Bronchial epithelial cell (primary cell): ENCODE measurements at regions not wholly inside any gene's neighbourhood (a gene's known extent, or its start where the extent isn't known, plus 50 kb on each side); places are given as distances from the start of the nearest gene placed in this dataset.

Experiments used
- DNase-seq: peaks from one replicate; pipeline ENCODE4 v3.0.0-alpha.2; 2010; ENCODE audit warnings: low read depth
- FAIRE-seq: peaks from 2 replicates; lab custom pipeline; 2011; peaks lifted over from hg19 to GRCh38; lab: Jason Lieb, UNC
- H3K27me3 ChIP-seq: 2 replicates; pipeline ENCODE4 v1.5.1; 2011; ENCODE audit warnings: low read length; ENCODE audit not compliant: control insufficient read depth, insufficient read depth
- H3K36me3 ChIP-seq: 2 replicates; pipeline ENCODE4 v1.5.1; 2011; ENCODE audit warnings: low read length; ENCODE audit not compliant: control insufficient read depth, insufficient read depth
- H3K4me3 ChIP-seq: 2 replicates; pipeline ENCODE4 v1.5.1; 2011; ENCODE audit warnings: mild to moderate bottlenecking, low read depth, low read length, control low read depth
- TF ChIP-seq, protein P1 (sequence below): IDR thresholded peaks from 2 replicates; pipeline ENCODE4 v1.5.1; 2011; ENCODE audit warnings: mild to moderate bottlenecking, moderate library complexity, low read length, control low read depth, inconsistent platforms; ENCODE audit not compliant: insufficient read depth, severe bottlenecking

DNA sequence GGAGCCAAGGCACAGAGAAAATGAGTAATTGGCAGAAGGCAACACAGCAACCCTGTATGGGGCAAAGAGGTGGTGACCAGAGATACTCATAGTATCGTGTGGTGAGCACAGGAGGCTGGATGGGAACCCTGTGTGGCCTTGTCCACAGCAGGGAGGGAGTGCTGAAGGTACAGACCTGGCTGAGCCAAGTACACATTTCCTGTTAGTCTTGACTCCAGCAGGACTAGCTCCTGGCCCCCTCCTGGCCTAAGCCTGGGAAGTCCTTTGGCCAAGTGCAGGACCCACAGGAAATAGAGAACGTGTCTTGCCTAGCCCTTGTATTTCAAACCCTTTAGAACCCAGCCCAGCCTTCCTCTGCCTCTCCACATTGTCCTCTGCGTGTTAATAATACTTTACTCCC lies 289.8 kb upstream of the PWP1 start:
- FAIRE-seq (no peak), DNase-seq (no peak)
- H3K36me3 ChIP-seq = no peaks in the 10 kb centered on the region
- TF ChIP-seq, protein P1, sequence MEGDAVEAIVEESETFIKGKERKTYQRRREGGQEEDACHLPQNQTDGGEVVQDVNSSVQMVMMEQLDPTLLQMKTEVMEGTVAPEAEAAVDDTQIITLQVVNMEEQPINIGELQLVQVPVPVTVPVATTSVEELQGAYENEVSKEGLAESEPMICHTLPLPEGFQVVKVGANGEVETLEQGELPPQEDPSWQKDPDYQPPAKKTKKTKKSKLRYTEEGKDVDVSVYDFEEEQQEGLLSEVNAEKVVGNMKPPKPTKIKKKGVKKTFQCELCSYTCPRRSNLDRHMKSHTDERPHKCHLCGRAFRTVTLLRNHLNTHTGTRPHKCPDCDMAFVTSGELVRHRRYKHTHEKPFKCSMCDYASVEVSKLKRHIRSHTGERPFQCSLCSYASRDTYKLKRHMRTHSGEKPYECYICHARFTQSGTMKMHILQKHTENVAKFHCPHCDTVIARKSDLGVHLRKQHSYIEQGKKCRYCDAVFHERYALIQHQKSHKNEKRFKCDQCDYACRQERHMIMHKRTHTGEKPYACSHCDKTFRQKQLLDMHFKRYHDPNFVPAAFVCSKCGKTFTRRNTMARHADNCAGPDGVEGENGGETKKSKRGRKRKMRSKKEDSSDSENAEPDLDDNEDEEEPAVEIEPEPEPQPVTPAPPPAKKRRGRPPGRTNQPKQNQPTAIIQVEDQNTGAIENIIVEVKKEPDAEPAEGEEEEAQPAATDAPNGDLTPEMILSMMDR = no peak
- H3K4me3 ChIP-seq = no peak overlapping the region
- no peaks in the 10 kb centered on the region for H3K27me3 ChIP-seq

DNA sequence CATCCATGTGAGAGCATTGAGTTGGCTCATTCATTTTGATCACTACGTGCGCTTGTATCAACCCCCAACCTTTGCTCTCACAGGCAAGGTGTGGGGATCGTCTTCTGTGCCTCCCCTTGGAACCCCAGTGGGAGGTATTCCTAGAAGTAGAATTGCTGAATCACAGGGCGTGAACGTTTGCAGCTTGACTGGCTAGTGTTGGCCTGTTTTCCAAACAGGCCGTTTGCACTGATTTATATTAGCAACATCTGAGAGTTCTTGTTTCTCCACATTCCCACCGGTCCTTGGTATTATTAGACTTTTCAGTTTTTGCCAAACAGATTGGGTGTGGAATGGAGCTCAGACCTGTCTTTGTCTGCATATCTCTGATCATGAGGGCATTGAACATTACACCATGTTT lies 288.6 kb upstream of the PWP1 start:
- H3K4me3 ChIP-seq = no peak overlapping the region
- DNase-seq = peak; percentile 82
- H3K27me3 ChIP-seq = no peaks in the 10 kb centered on the region
- FAIRE-seq = no peak
- TF ChIP-seq, protein P1 = no peak
- no peaks in the 10 kb centered on the region for H3K36me3 ChIP-seq

DNA sequence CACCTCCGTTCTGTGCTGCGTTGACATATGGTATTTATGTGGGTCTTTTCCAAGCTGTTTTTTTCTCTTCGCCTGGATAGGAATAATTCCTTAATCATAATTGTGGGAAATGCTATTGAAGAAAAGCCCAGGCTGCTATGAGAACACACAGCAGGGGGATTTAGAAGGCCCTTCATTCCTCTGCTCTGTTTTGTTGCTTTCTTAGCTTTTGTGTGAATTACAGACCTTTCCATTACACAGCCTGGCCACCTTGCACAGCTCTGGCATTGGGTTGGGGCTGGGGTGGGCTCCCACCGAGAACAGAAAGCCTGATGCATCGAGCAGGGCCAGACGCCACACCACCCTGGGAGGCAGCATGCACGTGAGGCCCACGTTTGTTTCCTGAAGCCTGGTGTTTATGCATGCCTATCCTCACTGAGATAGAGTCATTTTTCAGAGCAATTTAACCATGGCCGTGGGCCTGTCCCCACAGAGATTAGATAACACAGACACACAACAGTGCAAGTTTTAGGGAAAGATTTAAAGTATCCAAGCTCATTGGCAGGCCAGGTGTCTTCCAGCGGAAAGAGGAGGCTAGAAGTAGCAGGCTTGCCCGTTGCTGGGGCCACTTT lies 287.6 kb upstream of the PWP1 start:
- DNase-seq (no peak), FAIRE-seq (no peak)
- Histone ChIP-seq H3K27me3 (no peaks in the 10 kb centered on the region), H3K4me3 (no peak overlapping the region), H3K36me3 (no peaks in the 10 kb centered on the region)
- TF ChIP-seq, protein P1 = no peak

DNA sequence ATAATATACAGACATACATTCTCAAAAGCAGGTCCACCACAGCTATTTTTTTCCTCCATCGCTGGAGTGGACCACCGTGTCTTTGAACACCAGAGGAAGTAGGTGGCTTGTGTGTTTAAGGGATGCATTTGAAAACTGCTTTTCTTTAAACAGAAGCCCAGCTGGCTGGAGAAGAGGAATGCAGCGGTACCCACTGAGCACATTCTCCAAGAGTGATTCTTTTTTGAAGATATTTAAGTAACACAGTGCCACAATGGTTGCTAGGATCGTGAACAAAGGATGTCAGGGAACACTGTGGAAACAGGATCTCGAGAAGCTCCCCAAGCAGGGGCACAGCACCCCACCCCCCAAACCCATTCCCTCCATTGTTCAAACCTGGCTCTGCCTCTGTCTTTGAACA lies 286.6 kb upstream of the PWP1 start:
- TF ChIP-seq, protein P1 = no peak
- no peak for FAIRE-seq
- no peak for DNase-seq

DNA sequence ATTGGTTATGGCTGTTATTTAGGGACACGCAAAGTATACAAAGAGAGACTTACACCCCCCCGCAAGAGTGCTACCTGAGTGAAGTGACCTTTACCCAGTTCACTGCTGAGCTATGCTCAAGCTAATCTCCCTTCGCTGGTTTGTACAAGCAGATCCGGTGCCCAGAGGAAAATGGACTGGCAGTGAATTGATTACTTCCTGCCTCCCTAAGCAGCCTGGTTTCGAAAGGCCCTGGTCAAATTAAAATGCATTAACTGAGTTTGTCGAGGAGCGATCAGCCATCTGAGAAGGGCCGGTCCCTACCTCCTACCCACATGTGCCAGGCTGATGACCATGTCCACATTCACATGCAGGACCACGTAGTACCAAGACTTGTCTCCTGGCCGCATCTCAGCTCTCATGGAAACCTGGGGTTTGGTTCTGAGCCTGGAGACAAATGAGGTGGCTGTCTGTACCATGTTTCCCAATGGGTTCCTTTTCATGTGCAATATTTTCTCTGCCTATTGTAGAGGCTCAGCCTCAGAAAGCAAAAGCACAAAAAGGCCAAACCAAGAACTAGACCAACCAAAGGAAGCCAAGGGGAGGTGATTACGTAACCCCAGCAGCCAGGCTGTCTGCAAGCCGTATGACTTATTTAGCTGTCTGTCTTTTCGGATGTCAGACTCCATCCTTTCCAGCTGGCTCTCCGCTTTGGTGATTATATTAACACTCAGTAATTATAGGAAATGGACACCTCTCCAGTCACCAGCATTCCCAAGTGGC lies 284.7 kb upstream of the PWP1 start:
- TF ChIP-seq, protein P1 = no peak
- DNase-seq (no peak), FAIRE-seq (no peak)
- H3K36me3 ChIP-seq = no peaks in the 10 kb centered on the region
- H3K4me3 ChIP-seq = no peak overlapping the region
- H3K27me3 ChIP-seq = no peaks in the 10 kb centered on the region

More for the DNA sequence above, 286.6 kb upstream of the PWP1 start:
- H3K36me3 ChIP-seq = no peaks in the 10 kb centered on the region
- H3K4me3 ChIP-seq = no peak overlapping the region
- H3K27me3 ChIP-seq = no peaks in the 10 kb centered on the region
